AG04449 (cell line): ENCODE measurements at regions not wholly inside any gene's neighbourhood (a gene's known extent, or its start where the extent isn't known, plus 50 kb on each side); places are given as distances from the start of the nearest gene placed in this dataset.

Experiments
- CTCF ChIA-PET: fragments of 350-600 bp; formaldehyde crosslinking; extraction: SDS; loops from one replicate; lab custom pipeline; 2021; ENCODE audit warnings: antibody characterized with exemption; lab: Yijun Ruan, JAX
- POLR2A ChIA-PET: fragments of 400-600, 350-600 bp; formaldehyde crosslinking; extraction: SDS; loops from one replicate; lab custom pipeline; 2020; ENCODE audit warnings: antibody characterized with exemption, inconsistent platforms; lab: Yijun Ruan, JAX
- DNase-seq: peaks from one replicate; pipeline ENCODE4 v3.0.0-alpha.2; 2010; ENCODE audit warnings: low read depth, low spot score
- H3K4me3 ChIP-seq: 2 replicates; pipeline ENCODE4 v1.5.1; 2011; ENCODE audit warnings: low read depth, mild to moderate bottlenecking, control low read depth, low read length
- CTCF ChIP-seq: IDR thresholded peaks from one replicate; pipeline ENCODE4 v1.5.1; 2011; ENCODE audit warnings: mild to moderate bottlenecking, moderate library complexity, low read length, control low read depth, inconsistent platforms; ENCODE audit not compliant: insufficient read depth; ENCODE audit errors: missing control alignments

GRCh38 chr2:207397917-207398655 is 131.7 kb upstream of the CREB1 start:
- no peak for DNase-seq
- no peak overlapping the region for H3K4me3 ChIP-seq
- POLR2A ChIA-PET = no interaction called here
- TF ChIP-seq CTCF = no peak
- CTCF ChIA-PET = no interaction called here

DNA sequence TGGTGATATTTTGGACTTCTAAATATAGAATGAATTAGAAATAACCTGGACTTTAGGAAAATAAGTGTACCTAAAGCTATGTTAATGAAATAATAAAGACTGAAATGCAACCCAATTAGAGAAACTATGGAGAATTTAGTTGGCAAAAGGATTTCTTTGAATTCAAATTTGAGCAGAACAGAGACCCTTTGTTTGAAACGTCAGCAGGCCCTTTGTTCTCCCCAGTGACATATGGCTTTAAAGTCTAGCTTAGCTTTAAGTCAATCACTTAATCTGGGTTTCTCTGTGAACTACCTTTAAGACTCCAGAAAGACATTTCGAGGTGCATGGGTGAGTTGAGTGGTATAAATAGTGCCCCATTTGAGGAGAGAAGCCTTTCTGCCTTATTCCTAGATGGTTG is 130.5 kb upstream of the CREB1 start:
- POLR2A ChIA-PET = no interaction called here
- CTCF ChIA-PET = no interaction called here

DNA sequence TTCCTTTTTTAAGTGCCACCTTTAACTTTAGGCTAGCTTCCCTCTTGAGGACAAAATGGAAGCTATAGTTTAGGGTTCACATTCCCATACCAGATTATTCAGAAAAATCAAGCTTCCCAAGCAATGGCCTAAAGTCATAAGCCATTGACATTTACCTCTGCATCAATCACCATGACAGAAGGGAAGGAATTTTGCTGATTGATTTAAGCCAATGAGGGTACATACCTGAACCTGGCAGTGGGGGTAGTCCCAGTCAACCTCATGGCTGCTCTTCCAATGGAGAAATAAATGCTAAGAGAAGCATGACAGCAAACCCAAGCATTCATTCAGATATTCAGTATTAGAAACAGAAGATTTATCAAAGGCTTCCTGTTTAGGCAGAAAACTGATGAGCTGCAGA is 128.4 kb upstream of the CREB1 start:
- no peak overlapping the region for H3K4me3 ChIP-seq
- ChIA-PET CTCF (interaction anchor here (0.7 kb wide), 1 partner anchor 18 kb away, joined by 3 read pairs; no protein-coding TSS in a partner anchor), POLR2A (no interaction called here)
- TF ChIP-seq CTCF = no peak
- DNase-seq = no peak

More for the DNA sequence above, 130.5 kb upstream of the CREB1 start:
- DNase-seq = no peak
- no peak for TF ChIP-seq CTCF
- H3K4me3 ChIP-seq = no peak overlapping the region

GRCh38 chr2:207403141-207403540 is 126.6 kb upstream of the CREB1 start:
- ChIA-PET POLR2A (no interaction called here), CTCF (no interaction called here)
- no peak for TF ChIP-seq CTCF
- no peak for DNase-seq
- no peak overlapping the region for H3K4me3 ChIP-seq

GRCh38 chr2:207403950-207404349 is 125.8 kb upstream of the CREB1 start:
- ChIA-PET CTCF (no interaction called here), POLR2A (no interaction called here)
- TF ChIP-seq CTCF = no peak
- no peak for DNase-seq
- no peak overlapping the region for H3K4me3 ChIP-seq

- no peak for DNase-seq
- ChIA-PET POLR2A (no interaction called here), CTCF (no interaction called here)
These were observed 124.6 kb upstream of the CREB1 start for GRCh38 chr2:207405150-207405549.

More at GRCh38 chr2:207405150-207405549, 124.6 kb upstream of the CREB1 start:
- no peak for TF ChIP-seq CTCF
- H3K4me3 ChIP-seq = no peak overlapping the region
